Suprapubic skin (tissue), 4 donors: ENCODE measurements at regions not wholly inside any gene's neighbourhood (a gene's known extent, or its start where the extent isn't known, plus 50 kb on each side); places are given as distances from the start of the nearest gene placed in this dataset.

Experiments used
- DNase-seq, 2 donors: peaks; one replicate each; pipeline ENCODE4 v3.0.0-alpha.2; 2019; ENCODE audit warnings: low spot score in 2 of 2
- H3K27ac ChIP-seq: fragments of 200-600 bp; sonication (generic); one replicate; pipeline ENCODE4 v1.5.1; 2019
- H3K27me3 ChIP-seq: fragments of 200-600 bp; sonication (generic); one replicate; pipeline ENCODE4 v1.5.1; 2019
- H3K36me3 ChIP-seq: fragments of 200-600 bp; sonication (generic); one replicate; pipeline ENCODE4 v1.5.1; 2019
- H3K4me1 ChIP-seq: fragments of 200-600 bp; sonication (generic); one replicate; pipeline ENCODE4 v1.5.1; 2019
- H3K4me3 ChIP-seq: fragments of 200-600 bp; sonication (generic); one replicate; pipeline ENCODE4 v1.5.1; 2019; ENCODE audit warnings: mild to moderate bottlenecking
- H3K9me3 ChIP-seq: fragments of 200-600 bp; sonication (generic); one replicate; pipeline ENCODE4 v1.5.1; 2019
- CTCF ChIP-seq, 2 donors: fragments of 200-600 bp in 1 of 2; fragments of 450-650 bp in 1 of 2; sonication (generic) in 1 of 2; IDR thresholded peaks; one replicate each; pipeline ENCODE4 v1.5.1; 2016 to 2019; ENCODE audit warnings: antibody characterized with exemption in 2 of 2, mild to moderate bottlenecking in 1 of 2, moderate library complexity in 1 of 2
- EP300 ChIP-seq: sonication (generic); formaldehyde crosslinking; IDR thresholded peaks from one replicate; pipeline ENCODE4 v1.6.1; 2017; ENCODE audit warnings: antibody characterized with exemption
- POLR2A ChIP-seq, 2 donors: fragments of 450-650 bp; IDR thresholded peaks; one replicate each; pipeline ENCODE4 v1.6.1; 2017; ENCODE audit warnings: antibody characterized with exemption in 2 of 2, mild to moderate bottlenecking in 2 of 2, moderate library complexity in 2 of 2
- POLR2AphosphoS5 ChIP-seq, 3 donors: sonication (generic); formaldehyde crosslinking; IDR thresholded peaks; one replicate each; pipeline ENCODE4 v1.6.1; 2017; ENCODE audit warnings: antibody characterized with exemption in 3 of 3
- WGBS: methylation state at CpG from one replicate; pipeline ENCODE4 v1.1.5; 2018; 5-methylcytosine and 5-hydroxymethylcytosine counted together

GRCh38 chr9:96087669-96088299, 212.3 kb downstream of the ERCC6L2 start:
- no peak overlapping the region for H3K27ac ChIP-seq
- no peaks in the 10 kb centered on the region for H3K4me1 ChIP-seq
- peak in 1 of 2 donors; percentile 55 for DNase-seq
- H3K36me3 ChIP-seq, result no peaks in the 10 kb centered on the region
- peaks cover 3% of the 10 kb centered on the region for H3K9me3 ChIP-seq
- peaks cover 18% of the 10 kb centered on the region for H3K27me3 ChIP-seq
- H3K4me3 ChIP-seq, result no peak overlapping the region
- 32% methylated on average over 10 of the region's 10 CpGs for WGBS
- TF ChIP-seq EP300 (no peak), POLR2A (IDR thresholded peaks at IDR 0.05) (no peak), POLR2AphosphoS5 (IDR thresholded peaks at IDR 0.05) (no peak), CTCF (IDR thresholded peaks at IDR 0.05) (no peak)

- 62% methylated on average over 16 of the region's 16 CpGs for WGBS
- Histone ChIP-seq H3K27ac (no peak overlapping the region), H3K4me3 (no peak overlapping the region), H3K4me1 (no peaks in the 10 kb centered on the region), H3K36me3 (no peaks in the 10 kb centered on the region), H3K27me3 (peaks cover 25% of the 10 kb centered on the region), H3K9me3 (peaks cover under 1% of the 10 kb centered on the region)
- peak in 1 of 2 donors; percentile 38 for DNase-seq
- no peak for TF ChIP-seq EP300
- no peak for TF ChIP-seq POLR2A (IDR thresholded peaks at IDR 0.05)
- TF ChIP-seq POLR2AphosphoS5 (IDR thresholded peaks at IDR 0.05), result no peak
- TF ChIP-seq CTCF (IDR thresholded peaks at IDR 0.05), result no peak
These were observed 211.6 kb downstream of the ERCC6L2 start for GRCh38 chr9:96086936-96087571.

- Histone ChIP-seq H3K4me1 (peaks cover 5% of the 10 kb centered on the region), H3K9me3 (no peaks in the 10 kb centered on the region), H3K36me3 (no peaks in the 10 kb centered on the region), H3K4me3 (no peak overlapping the region), H3K27me3 (peaks cover 30% of the 10 kb centered on the region), H3K27ac (no peak overlapping the region)
- peak in 1 of 2 donors; percentile 60 for DNase-seq
- WGBS, result 89% methylated on average over 16 of the region's 17 CpGs
- TF ChIP-seq EP300 (no peak), POLR2AphosphoS5 (IDR thresholded peaks at IDR 0.05) (no peak), CTCF (IDR thresholded peaks at IDR 0.05) (no peak), POLR2A (IDR thresholded peaks at IDR 0.05) (no peak)
These were observed 210.1 kb downstream of the ERCC6L2 start for GRCh38 chr9:96085491-96086143.

- Histone ChIP-seq H3K9me3 (no peaks in the 10 kb centered on the region), H3K4me3 (no peak overlapping the region), H3K36me3 (no peaks in the 10 kb centered on the region), H3K4me1 (peaks cover 13% of the 10 kb centered on the region), H3K27me3 (peaks cover 30% of the 10 kb centered on the region), H3K27ac (no peak overlapping the region)
- no peak for TF ChIP-seq POLR2A (IDR thresholded peaks at IDR 0.05)
- no peak for TF ChIP-seq CTCF (IDR thresholded peaks at IDR 0.05)
- no peak for TF ChIP-seq POLR2AphosphoS5 (IDR thresholded peaks at IDR 0.05)
- no peak for TF ChIP-seq EP300
- peak in 1 of 2 donors; percentile 18 for DNase-seq
- 78% methylated on average over 4 of the region's 4 CpGs for WGBS
These were observed 208.8 kb downstream of the ERCC6L2 start for GRCh38 chr9:96084331-96084734.
